Epidermal melanocyte (primary cell): ENCODE measurements at regions not wholly inside any gene's neighbourhood (a gene's known extent, or its start where the extent isn't known, plus 50 kb on each side); places are given as distances from the start of the nearest gene placed in this dataset.
"Not testable (repeated sequence)": the region's sequence is repeated elsewhere in the genome, so short reads cannot be mapped to it uniquely, and the experiment has no call there.

ENCODE experiments used
- DNase-seq: peaks from one replicate; pipeline ENCODE4 v3.0.0; 2011; ENCODE audit warnings: low spot score; ENCODE audit not compliant: insufficient read length

GRCh38 chr13:67498948-67499347 lies 268.8 kb upstream of the PCDH9 start:
- no peak for DNase-seq

GRCh38 chr13:67493835-67494234 lies 263.7 kb upstream of the PCDH9 start:
- no peak for DNase-seq

GRCh38 chr13:67489016-67489415 lies 258.9 kb upstream of the PCDH9 start:
- DNase-seq, result no peak

- no peak for DNase-seq
These were observed 251.3 kb upstream of the PCDH9 start for GRCh38 chr13:67481445-67481844.

- no peak for DNase-seq
These were observed 244.0 kb upstream of the PCDH9 start for GRCh38 chr13:67474115-67474514.

- no peak for DNase-seq
These were observed 239.5 kb upstream of the PCDH9 start for GRCh38 chr13:67469623-67470022.

GRCh38 chr13:67466569-67466968 lies 236.4 kb upstream of the PCDH9 start:
- DNase-seq, result no peak

- no peak for DNase-seq
These were observed 234.0 kb upstream of the PCDH9 start for GRCh38 chr13:67464154-67464553.

- no peak for DNase-seq
These were observed 232.0 kb upstream of the PCDH9 start for GRCh38 chr13:67462098-67462497.

GRCh38 chr13:67452526-67452925 lies 222.4 kb upstream of the PCDH9 start:
- DNase-seq, result not testable (repeated sequence)

- DNase-seq, result no peak
These were observed 215.3 kb upstream of the PCDH9 start for GRCh38 chr13:67445436-67445835.

- no peak for DNase-seq
These were observed 213.8 kb upstream of the PCDH9 start for GRCh38 chr13:67443923-67444322.

- no peak for DNase-seq
These were observed 210.3 kb upstream of the PCDH9 start for GRCh38 chr13:67440236-67440975.

GRCh38 chr13:67439365-67439764 lies 209.2 kb upstream of the PCDH9 start:
- no peak for DNase-seq

- no peak for DNase-seq
These were observed 208.3 kb upstream of the PCDH9 start for GRCh38 chr13:67438465-67438864.

- DNase-seq, result no peak
These were observed 207.1 kb upstream of the PCDH9 start for GRCh38 chr13:67437244-67437643.

GRCh38 chr13:67421475-67421874 lies 191.3 kb upstream of the PCDH9 start:
- no peak for DNase-seq

GRCh38 chr13:67416047-67416925 lies 186.2 kb upstream of the PCDH9 start:
- no peak for DNase-seq

GRCh38 chr13:67410645-67411044 lies 180.5 kb upstream of the PCDH9 start:
- peak; percentile 41 for DNase-seq

- DNase-seq, result no peak
These were observed 178.7 kb upstream of the PCDH9 start for GRCh38 chr13:67408798-67409197.

- no peak for DNase-seq
These were observed 172.4 kb upstream of the PCDH9 start for GRCh38 chr13:67402546-67402945.

- DNase-seq, result no peak
These were observed 165.4 kb upstream of the PCDH9 start for GRCh38 chr13:67395577-67395976.

GRCh38 chr13:67392014-67392413 lies 161.9 kb upstream of the PCDH9 start:
- no peak for DNase-seq
